ENCODE measurements at regions not wholly inside any gene's neighbourhood (a gene's known extent, or its start where the extent isn't known, plus 50 kb on each side); places are given as distances from the start of the nearest gene placed in this dataset.

DNA sequence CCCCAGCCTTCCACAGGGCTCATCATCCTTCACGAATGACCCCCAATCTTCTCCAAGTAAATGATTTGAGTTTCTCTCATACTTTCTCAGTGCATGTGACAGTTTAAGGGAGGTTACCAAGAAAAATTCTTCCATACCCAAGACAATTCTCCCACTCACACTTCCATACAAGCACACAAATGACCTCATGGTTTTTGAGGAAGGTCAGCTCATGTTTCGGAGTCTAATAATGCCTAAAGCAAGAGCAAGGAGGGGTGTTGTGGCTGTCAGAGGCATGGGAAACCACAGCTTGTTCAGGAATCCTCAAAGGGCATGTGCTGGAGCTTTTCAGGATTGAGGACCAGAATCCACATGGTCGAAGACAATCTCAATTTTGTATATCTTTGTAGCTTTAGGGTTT is 279.0 kb downstream of the MAFB start:
- no peak for ATAC-seq
- TF ChIP-seq POLR2AphosphoS5 (IDR thresholded peaks at IDR 0.05) (no peak), POLR2A (IDR thresholded peaks at IDR 0.05) (no peak), EP300 (IDR thresholded peaks at IDR 0.05) (no peak)
- TF ChIP-seq, protein P1, sequence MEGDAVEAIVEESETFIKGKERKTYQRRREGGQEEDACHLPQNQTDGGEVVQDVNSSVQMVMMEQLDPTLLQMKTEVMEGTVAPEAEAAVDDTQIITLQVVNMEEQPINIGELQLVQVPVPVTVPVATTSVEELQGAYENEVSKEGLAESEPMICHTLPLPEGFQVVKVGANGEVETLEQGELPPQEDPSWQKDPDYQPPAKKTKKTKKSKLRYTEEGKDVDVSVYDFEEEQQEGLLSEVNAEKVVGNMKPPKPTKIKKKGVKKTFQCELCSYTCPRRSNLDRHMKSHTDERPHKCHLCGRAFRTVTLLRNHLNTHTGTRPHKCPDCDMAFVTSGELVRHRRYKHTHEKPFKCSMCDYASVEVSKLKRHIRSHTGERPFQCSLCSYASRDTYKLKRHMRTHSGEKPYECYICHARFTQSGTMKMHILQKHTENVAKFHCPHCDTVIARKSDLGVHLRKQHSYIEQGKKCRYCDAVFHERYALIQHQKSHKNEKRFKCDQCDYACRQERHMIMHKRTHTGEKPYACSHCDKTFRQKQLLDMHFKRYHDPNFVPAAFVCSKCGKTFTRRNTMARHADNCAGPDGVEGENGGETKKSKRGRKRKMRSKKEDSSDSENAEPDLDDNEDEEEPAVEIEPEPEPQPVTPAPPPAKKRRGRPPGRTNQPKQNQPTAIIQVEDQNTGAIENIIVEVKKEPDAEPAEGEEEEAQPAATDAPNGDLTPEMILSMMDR (IDR thresholded peaks at IDR 0.05) = no peak

DNA sequence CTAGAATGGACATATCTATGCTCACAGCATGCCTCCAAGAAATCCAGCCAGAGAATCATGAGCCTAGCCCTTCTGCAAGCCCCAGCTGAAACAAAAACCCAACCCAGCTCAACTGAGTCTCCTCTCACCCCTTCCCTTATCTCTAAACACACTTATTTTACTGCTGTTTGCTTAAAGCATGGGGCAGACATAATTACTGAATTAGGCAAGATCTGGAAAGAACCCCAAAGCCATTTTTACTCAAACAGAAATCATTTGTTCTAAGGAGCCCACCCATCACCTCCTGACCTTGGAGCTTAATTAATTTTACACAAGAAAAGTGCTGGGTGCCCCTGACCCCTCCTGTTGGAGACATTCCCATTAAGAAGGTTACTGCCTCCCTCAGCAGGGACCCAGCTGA is 291.6 kb downstream of the MAFB start:
- H3K9me3 ChIP-seq = no peaks in the 10 kb centered on the region
- no peaks in the 10 kb centered on the region for H3K36me3 ChIP-seq
- no peak for ATAC-seq
- H3K4me3 ChIP-seq = no peak overlapping the region
- TF ChIP-seq, protein P1 (IDR thresholded peaks at IDR 0.05) = no peak
- TF ChIP-seq POLR2AphosphoS5 (IDR thresholded peaks at IDR 0.05) = no peak
- TF ChIP-seq POLR2A (IDR thresholded peaks at IDR 0.05) = no peak
- no peak for TF ChIP-seq EP300 (IDR thresholded peaks at IDR 0.05)
- no peaks in the 10 kb centered on the region for H3K4me1 ChIP-seq
- H3K27ac ChIP-seq = no peak overlapping the region
- H3K27me3 ChIP-seq = no peaks in the 10 kb centered on the region

More for the DNA sequence above, 279.0 kb downstream of the MAFB start:
- Histone ChIP-seq H3K4me3 (no peak overlapping the region), H3K4me1 (no peaks in the 10 kb centered on the region), H3K27ac (no peak overlapping the region), H3K27me3 (peaks cover 9% of the 10 kb centered on the region), H3K36me3 (no peaks in the 10 kb centered on the region), H3K9me3 (no peaks in the 10 kb centered on the region)
- 58 to 86% methylated on average over 2 to 3 of the region's 3 CpGs for WGBS, 2 donors (ENCODE audit: low coverage in 1 of 2)

DNA sequence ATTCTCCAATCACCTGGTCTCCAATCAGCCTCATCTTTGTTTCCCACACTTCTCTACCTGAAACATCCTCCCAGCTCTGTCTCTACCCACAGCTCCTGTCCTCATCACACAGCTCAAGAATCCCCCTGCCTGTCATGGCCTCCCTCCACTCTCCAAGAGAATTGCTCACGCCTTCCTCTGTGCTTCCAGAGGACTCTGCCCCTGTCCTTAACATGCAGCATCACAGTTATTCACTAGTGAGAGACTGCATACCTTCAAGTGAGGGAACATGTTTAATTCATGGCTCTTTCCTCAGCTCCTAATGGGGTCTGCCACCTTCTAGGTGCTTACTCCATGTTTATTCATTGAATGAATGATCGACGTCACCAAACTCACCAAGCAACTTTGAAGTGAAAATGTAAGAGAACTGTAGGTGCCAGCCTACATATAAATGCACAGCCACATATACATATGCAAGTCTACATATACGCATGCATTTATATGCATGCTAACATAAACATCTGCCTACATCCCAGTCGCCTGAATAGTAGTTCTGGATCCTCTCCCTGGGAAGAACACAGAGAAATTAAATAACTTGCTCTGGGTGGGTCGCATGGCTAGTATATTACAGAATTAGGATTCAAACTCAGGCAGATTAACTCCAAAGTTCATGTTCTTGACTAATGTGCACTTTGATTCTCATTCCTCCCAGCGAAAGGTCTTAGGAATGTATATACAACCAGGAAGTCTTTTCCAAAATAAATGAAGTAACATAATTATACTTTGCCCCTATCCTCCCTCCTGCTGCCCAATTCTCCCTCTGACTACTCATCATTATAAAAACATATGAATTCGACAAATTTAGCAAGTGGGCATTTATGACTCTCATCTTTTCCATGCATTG is 295.6 kb downstream of the MAFB start:
- WGBS, 2 donors (ENCODE audit: low coverage in 1 of 2) = 64 to 66% methylated on average over 7 to 8 of the region's 8 CpGs
- H3K27ac ChIP-seq = no peak overlapping the region
- H3K4me1 ChIP-seq = no peaks in the 10 kb centered on the region
- no peak for TF ChIP-seq POLR2A (IDR thresholded peaks at IDR 0.05)
- TF ChIP-seq POLR2AphosphoS5 (IDR thresholded peaks at IDR 0.05) = no peak
- TF ChIP-seq, protein P1 (IDR thresholded peaks at IDR 0.05) = no peak
- TF ChIP-seq EP300 (IDR thresholded peaks at IDR 0.05) = no peak
- no peaks in the 10 kb centered on the region for H3K9me3 ChIP-seq
- ATAC-seq = no peak
- H3K36me3 ChIP-seq = no peaks in the 10 kb centered on the region
- H3K27me3 ChIP-seq = no peaks in the 10 kb centered on the region
- no peak overlapping the region for H3K4me3 ChIP-seq

DNA sequence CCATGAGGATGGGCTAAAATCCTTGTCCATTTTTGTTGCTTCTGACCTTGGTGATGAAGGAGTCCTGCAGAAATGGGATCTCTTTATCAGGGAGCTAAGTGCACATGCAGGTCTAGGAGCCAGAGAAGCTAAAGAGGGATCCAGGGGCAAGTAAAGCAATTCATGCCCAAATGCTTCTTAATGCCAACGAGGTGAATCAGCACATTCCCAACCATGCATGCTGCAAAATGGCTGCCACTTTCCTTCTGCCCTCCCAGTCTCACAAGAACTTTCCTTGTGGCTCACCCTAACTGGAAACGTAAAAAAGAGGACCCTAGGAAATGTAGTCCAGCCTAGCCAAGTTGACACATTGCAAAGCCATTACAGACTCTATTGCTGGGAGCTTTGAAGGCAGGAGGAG is 298.4 kb downstream of the MAFB start:
- peaks cover 0 to 8% (median 0%) of the 10 kb centered on the region in 3 donors for H3K9me3 ChIP-seq
- H3K4me1 ChIP-seq = no peaks in the 10 kb centered on the region
- no peaks in the 10 kb centered on the region for H3K27me3 ChIP-seq
- no peak overlapping the region for H3K27ac ChIP-seq
- H3K4me3 ChIP-seq = no peak overlapping the region
- TF ChIP-seq EP300 (IDR thresholded peaks at IDR 0.05) = no peak
- no peak for TF ChIP-seq POLR2A (IDR thresholded peaks at IDR 0.05)
- no peak for TF ChIP-seq POLR2AphosphoS5 (IDR thresholded peaks at IDR 0.05)
- TF ChIP-seq, protein P1 (IDR thresholded peaks at IDR 0.05) = no peak
- 75% methylated on average over 1 to 2 of the region's 2 CpGs for WGBS, 2 donors (ENCODE audit: low coverage in 1 of 2)
- no peaks in the 10 kb centered on the region for H3K36me3 ChIP-seq
- ATAC-seq = no peak

DNA sequence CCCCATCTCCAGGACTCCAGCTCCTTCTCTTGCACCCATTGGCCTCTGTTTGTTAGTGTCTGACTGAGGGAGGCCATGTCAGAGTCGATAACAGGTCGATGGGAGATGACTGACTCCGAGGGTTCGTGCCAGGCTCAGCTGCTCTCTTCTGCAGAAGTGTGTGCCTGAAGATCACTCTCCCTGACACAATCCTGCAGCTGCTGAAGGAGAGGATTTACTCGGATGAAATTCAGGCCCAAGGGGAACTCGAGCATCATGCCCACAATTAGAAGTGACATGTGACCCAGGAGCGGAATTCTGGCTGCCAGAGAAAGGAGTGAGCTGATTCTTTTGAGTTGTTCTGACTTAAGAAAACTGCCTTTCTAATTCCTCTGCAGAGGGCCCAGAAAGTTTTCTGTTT is 318.2 kb downstream of the MAFB start:
- H3K27ac ChIP-seq = no peak overlapping the region
- H3K36me3 ChIP-seq = no peaks in the 10 kb centered on the region
- no peak for ATAC-seq
- TF ChIP-seq EP300 (IDR thresholded peaks at IDR 0.05) (no peak), POLR2AphosphoS5 (IDR thresholded peaks at IDR 0.05) (no peak), POLR2A (IDR thresholded peaks at IDR 0.05) (no peak)
- TF ChIP-seq, protein P1 (IDR thresholded peaks at IDR 0.05) = no peak
- peaks cover 0 to 12% (median 0%) of the 10 kb centered on the region in 3 donors for H3K9me3 ChIP-seq
- WGBS, 2 donors (ENCODE audit: low coverage in 1 of 2) = 61% methylated on average over 7 of the region's 7 CpGs; no CpG with 5 or more reads in 1 of the 2 donors
- no peaks in the 10 kb centered on the region for H3K4me1 ChIP-seq
- no peak overlapping the region for H3K4me3 ChIP-seq
- H3K27me3 ChIP-seq = no peaks in the 10 kb centered on the region
